ENCODE measurements at regions not wholly inside any gene's neighbourhood (a gene's known extent, or its start where the extent isn't known, plus 50 kb on each side); places are given as distances from the start of the nearest gene placed in this dataset.

GRCh38 chr18:55047546-55047945 lies 88.3 kb upstream of the CCDC68 start:
- no peak for DNase-seq (ENCODE audit: low spot score)

DNA sequence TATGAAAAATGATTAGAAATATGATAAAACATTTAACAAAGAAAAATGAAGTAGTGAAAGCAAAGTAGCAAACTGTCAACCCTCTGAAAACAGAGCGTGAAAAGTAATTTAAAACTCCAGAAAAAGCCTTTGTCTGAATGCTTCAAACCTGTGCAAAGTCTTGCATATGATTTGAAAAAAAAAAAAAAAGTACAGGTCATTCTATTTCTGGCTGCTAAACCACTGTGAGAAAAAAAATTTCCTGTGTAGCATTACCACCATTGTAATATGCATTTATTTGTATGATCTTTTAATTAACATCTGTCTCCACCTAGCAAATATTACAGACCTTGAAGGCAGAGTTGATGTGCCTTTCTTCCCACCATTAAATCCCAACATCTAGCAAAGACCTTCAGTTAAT lies 82.1 kb upstream of the CCDC68 start:
- DNase-seq (ENCODE audit: low spot score) = no peak

DNA sequence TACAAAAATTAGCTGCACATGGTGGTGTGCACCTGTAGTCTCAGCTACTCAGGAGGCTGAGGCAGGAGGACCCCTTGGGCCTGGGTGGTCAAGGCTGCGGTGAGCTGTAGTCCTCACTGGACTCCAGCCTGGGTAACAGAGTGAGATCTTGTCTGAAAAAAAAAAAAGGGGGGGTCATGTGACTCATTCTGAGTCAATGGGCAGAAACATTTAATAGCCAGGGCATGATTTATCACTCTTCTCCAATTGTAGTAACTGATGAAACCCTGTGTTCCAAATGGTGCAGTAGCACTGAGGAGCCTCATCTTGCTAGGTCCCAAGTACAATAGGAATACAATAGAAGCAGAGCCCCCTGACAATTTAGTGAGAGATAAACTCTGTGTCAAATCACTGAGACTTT lies 78.9 kb upstream of the CCDC68 start:
- peak; percentile 56 for DNase-seq (ENCODE audit: low spot score)

- DNase-seq (ENCODE audit: low spot score) = peak; percentile 48
These were observed 75.5 kb upstream of the CCDC68 start for GRCh38 chr18:55034742-55035141.

GRCh38 chr18:55031979-55032378 lies 72.7 kb upstream of the CCDC68 start:
- DNase-seq (ENCODE audit: low spot score) = no peak

DNA sequence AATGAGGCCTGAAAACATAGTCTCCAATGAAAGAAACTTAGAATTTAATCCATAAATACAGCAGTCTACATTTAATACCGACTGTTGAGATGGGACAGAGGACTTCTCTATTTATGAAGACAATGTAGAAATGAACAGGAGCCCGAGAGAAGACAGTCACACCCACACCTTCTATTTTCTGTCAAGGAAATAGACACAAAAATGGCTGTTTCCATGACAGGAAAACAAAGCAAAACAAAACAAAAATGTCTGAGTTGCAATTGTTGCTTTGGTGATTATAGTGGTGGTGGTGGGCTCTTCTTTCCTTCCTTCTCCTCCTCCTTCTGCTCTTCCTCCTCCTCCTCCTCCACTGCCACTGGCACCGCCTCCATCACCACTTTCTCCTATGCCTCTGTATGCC lies 72.3 kb upstream of the CCDC68 start:
- no peak for DNase-seq (ENCODE audit: low spot score)

- no peak for DNase-seq (ENCODE audit: low spot score)
These were observed 71.9 kb upstream of the CCDC68 start for GRCh38 chr18:55031164-55031563.

DNA sequence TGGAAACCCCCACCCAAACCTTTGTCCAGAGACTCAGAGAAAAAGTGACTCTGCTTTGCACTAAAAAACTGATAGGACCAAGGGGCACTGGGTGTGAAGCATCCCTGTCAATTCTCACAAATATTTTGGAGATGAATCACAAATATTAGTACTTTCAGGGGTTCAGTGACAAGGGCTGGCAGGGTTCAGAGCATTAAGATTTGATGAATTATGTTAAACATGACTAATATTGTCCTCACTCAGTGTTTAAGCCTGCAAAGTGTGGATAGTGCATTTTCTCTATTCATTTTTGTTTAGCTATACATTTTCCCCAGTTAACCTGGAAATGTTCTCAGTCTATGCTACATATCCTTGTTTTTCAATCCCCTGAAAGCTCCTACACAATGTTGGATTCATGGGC lies 65.3 kb upstream of the CCDC68 start:
- no peak for DNase-seq (ENCODE audit: low spot score)

DNA sequence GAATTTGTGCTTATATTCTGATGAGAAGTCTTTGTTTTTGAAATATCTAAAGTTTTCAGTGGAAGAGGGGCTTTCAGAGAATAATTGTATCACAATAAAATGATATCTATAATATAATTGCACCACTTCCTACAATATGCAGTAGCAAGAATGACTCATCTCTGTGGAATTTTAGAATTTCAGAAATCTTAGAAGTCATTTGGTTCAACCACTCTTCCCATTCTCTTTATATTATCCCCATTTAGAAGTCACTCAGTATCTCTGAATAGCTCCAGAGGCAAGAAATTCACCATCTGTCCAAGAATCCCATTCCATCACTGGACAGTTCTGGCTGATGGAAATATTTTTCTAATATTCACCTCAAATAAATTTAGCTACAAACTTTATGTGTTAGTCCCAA lies 59.3 kb upstream of the CCDC68 start:
- peak; percentile 72 for DNase-seq (ENCODE audit: low spot score)

DNA sequence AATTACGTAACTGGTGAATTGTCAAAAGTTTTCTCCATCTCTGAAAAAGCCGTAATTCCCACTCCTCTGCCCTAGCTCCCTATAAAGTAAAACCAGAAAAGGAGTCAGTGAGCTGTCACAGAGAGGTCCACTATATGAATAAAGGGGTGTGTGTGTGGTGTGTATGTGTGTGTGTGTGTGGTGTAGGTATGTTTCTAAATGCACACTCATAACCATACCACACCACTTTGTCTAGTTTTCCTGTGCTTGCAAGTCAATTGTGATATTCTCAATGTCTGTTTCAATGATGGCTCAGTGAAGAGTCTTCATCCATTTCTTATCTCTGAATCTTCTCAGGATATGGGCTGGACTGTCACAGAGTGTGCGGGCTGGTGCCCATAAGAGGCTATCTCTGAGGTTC lies 54.8 kb upstream of the CCDC68 start:
- DNase-seq (ENCODE audit: low spot score) = no peak

- no peak for DNase-seq (ENCODE audit: low spot score)
These were observed 54.4 kb upstream of the CCDC68 start for GRCh38 chr18:55013685-55014084.

DNA sequence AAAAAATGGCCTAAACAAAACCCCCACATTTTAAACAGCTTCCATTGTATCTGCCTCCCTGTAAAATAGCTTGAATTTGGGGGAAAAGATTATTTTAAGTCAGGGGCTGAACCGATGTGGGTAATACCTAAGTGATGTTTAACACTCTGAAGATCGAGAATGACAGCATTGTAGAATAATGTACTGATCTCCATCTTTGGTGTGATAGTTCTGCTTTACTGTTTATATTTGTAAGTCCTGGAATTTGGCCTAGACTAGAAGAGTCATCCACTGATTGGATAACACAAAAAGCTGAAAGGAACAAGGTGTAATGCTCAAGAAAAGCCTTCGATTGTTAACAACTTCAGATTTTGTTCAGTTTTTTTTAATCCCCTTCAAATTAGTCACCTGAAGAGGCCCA lies 53.8 kb upstream of the CCDC68 start:
- DNase-seq (ENCODE audit: low spot score) = no peak

- no peak for DNase-seq (ENCODE audit: low spot score)
These were observed 52.7 kb upstream of the CCDC68 start for GRCh38 chr18:55012008-55012407.
